COLO668 (cell line): ENCODE measurements at regions not wholly inside any gene's neighbourhood (a gene's known extent, or its start where the extent isn't known, plus 50 kb on each side); places are given as distances from the start of the nearest gene placed in this dataset.
"Not testable (repeated sequence)": the region's sequence is repeated elsewhere in the genome, so short reads cannot be mapped to it uniquely, and the experiment has no call there.

Experiments
- DNase-seq: peaks from one replicate; lab custom pipeline; 2025; ENCODE audit not compliant: unreplicated experiment; lab: John Stamatoyannopoulos, UW

DNA sequence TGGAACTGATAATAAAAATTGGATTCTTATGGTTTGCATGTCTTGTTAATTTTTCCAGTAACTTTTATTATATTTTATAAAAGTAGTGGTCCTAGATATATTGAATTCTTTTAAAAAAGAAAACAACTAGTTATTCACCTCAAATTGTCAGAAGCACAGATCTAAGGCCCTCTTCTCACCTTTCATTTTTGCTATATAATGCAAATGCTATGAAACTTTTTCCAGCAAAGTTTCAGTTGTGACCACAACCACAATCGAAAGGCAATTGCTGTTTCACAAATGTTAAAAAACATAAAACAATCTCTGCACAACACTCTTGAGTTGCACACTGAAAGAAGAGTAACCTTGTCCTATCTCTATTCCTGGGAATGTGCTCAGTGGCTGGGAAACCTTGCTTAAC lies 479.8 kb upstream of the FLRT2 start:
- DNase-seq: no peak

DNA sequence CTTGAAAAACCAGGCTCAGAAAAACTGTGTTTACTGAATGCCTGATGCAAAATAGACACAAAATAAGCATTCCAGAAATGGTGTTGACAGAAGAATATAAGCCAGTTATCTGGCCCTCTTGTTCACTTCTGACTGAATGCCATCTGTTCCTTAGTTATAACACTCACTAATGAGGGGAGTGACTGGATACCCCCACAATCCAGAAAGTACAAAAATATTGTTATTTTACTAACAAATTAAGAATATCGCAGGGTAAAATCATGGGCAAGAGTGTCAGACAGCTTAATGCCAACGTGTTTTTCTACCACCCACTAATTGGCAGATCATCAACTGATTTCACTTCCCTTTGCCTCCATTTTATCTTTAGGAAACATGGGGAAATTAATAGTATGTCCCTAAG lies 477.3 kb upstream of the FLRT2 start:
- no peak for DNase-seq

DNA sequence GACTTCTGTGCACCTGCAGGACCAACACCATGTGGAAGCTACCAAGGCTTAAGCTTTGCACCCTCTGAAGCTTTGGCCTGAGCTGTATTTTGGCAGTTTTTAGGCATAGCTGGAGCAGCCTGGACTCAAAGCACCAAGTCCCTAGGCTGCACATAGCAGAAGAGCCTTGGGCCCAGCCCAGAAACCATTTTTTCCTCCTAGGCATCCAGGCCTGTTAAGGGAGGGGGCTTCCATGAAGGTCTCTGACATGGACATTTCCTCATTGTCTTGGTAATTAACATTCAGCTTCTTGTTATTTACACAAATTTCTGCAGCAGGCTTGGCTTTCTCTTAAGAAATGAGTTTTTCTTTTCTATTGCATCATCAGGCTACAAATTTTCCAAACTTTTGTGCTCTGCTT lies 475.8 kb upstream of the FLRT2 start:
- DNase-seq: no peak

DNA sequence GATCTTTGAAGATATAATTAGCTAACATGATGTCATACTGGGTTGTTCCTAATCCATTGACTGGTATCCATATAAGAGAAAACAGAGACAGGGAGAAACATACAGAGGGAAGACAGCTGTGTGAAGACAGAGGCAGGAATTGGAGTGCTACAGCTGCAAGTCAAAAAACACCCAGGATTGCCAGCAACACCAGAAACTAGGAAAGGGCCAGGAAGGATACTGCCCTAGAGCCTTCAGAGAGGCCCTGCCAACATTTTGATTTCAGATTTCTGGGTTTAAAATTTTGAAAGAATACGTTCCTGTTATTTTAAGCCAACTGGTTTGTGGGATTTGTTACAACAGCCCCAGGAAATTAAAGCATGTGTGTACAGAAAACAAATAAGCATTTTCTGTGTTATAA lies 473.7 kb upstream of the FLRT2 start:
- DNase-seq: no peak

DNA sequence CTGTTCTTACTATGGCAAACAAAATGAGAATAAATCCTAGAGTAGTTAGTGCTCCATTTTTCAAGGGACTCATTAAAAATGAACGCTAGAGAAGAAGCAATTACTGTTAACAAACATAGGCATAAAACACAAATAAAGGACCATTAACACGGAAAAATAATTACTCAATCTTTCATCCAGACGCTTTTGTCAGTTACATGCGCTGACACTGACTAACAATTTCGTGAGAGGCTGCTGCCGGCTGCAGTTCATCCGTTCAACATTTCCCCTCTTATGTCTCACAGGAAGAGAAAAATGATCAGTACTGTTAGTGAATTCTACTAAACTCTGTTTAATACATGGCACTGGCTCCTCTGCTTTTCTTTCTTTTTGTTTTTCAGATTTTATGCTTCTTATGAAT lies 472.7 kb upstream of the FLRT2 start:
- DNase-seq: no peak

DNA sequence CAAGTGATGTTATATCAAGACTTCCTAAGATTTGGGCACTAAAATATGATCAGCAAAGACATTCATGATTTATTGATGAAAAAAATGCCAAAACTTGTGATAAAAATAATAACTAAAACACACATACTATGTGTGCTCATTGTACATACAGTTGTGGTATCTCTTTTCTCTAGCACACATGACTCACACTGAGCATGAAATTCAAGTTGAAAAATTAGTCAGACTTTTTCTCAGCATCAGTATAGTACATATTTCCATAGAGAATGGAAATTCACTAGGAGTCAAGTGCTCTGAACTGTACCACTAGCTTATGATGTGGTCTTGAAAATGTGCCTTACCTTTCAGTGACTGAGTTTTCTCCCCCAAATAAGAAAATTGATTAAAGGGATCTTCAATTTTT lies 471.8 kb upstream of the FLRT2 start:
- no peak for DNase-seq

DNA sequence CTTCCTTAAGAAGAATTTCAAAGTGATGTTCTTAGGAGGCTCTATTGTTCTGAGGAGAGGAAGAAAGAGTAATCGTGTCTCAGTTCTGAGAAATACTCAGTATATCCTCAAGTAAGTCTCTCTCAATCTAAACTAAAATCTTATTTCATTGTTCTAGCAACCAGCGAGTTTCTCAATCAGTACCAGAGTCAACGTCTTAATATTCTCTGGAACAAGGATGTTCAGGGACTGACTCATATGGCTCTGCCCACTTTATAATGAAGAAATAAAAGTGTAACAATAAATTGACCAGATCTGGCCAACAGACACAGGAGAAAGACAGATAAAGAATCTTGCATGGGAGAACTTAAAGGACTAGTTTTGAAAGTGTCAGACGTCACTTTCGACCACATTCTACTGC lies 469.8 kb upstream of the FLRT2 start:
- no peak for DNase-seq

DNA sequence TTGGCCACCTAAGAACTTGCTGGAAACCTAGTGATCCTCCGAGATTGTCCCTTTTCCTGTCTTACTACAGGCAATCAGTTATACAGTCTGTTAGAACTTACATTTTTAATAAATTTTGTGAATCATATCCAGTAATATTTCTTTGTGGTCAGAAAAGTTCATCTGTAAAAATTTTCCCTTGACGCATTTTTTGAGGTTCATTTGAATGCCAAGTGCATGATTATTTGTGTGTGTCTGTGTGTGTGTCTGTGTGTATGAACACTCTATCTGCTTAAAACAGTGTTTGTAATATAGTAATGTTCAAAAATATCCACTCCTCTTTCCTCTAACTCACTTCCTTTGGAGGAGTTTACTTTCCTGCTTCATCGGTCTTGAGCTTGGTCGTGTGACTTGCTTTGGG lies 468.7 kb upstream of the FLRT2 start:
- DNase-seq: no peak

DNA sequence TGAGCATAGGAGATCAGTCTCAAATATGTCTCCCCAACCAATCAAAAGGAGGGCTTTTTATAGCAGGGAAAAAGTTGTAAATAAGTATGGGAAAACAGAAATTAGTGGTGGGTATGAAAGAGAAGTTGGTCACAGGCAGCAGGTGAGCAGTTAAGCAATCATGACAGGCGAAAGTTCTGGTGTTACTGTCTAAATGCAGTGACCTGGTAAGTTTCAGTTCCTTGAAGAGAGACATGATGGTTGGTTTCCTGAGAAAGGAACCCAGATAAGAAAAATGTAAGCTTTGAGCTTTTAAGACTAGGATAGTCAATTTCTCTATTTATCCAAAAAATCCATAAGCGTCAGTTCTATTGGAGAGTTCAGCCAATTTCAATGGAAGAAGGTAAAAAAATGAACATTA lies 466.2 kb upstream of the FLRT2 start:
- no peak for DNase-seq

DNA sequence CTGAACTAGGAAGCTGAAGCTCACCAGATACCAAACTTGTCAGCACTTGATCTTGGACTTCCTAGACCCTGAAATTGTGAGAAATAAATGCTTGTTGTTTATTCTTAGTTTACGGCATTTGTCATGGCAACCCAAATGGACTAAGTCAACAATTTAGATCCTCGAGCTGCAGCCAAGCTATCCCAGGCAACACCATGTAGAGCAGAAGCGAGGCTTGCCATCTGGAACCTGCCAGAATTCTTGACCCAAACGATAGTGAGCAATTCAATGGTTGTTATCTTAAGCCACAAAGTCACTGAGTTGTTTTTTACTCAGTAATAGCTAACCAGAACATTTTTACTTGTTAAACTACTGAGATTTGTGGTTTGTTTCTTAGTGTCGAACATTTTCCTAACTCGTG lies 458.5 kb upstream of the FLRT2 start:
- no peak for DNase-seq

DNA sequence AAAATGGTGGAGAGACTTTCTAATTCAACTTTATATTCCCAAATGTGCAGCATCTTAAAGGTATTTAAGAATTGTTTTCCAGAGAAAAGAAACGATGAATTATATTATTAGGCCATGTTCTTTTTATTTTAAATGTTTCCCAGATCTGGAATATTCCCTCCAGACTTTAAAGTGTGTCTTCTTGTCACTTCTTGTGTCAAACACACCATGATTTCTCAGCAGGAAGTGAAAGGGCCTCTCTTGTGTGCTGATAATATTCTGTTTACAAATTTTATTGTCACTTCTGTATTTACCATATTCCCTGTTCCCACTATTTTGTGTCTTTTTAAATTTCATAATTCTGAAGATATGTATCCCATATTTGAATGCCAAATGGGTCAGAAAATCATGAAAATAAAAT lies 455.0 kb upstream of the FLRT2 start:
- no peak for DNase-seq

DNA sequence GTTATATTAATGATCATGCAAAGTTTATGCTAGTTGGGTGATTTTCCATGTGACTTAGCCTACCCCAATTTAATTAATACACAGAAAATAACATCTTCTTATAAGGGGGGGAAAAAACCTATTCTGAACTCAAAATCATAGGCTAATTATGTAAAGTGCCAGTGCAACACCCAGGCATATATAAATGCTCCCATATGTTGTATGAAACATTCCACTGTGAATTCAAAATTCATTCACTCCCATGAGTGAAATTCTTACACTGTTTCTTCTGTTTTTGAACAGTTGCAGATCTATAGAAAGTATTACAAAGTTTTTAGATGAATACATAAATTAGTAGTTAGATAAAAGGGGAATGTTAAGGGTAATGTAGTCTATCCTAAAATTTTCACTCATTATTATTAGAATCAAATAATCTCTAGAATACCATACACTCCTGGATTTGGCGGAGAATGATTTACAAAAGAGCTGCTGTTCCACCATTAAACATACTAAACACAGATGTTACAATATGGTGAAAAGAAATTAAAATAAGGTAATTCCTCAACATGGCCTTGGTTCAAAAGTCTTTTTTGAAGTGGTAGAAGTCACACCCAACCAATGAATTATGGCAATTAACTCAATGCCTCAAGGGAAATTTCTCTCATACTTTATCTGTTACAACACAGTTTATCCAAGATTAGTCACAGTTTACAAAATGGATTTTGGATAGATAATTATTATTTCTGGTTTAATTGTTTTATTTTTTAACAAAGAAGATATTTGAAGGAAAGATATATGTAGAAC lies 454.1 kb upstream of the FLRT2 start:
- no peak for DNase-seq

DNA sequence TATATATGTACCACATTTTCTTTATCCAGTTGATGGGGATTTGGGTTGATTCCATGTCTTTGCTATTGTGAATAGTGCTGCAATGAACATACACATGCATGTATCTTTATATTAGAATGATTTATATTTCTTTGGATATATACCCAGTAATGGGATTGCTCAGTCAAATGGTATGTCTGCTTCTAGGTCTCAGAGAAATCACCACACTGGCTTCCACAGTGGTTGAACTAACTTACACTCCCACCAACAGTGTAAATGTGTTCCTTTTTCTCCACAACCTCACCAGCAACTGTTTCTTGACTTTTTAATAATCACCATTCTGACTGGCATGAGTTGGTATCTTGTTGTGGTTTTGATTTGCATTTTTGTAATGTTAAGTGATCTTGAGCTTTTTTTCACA lies 452.2 kb upstream of the FLRT2 start:
- DNase-seq: not testable (repeated sequence)

DNA sequence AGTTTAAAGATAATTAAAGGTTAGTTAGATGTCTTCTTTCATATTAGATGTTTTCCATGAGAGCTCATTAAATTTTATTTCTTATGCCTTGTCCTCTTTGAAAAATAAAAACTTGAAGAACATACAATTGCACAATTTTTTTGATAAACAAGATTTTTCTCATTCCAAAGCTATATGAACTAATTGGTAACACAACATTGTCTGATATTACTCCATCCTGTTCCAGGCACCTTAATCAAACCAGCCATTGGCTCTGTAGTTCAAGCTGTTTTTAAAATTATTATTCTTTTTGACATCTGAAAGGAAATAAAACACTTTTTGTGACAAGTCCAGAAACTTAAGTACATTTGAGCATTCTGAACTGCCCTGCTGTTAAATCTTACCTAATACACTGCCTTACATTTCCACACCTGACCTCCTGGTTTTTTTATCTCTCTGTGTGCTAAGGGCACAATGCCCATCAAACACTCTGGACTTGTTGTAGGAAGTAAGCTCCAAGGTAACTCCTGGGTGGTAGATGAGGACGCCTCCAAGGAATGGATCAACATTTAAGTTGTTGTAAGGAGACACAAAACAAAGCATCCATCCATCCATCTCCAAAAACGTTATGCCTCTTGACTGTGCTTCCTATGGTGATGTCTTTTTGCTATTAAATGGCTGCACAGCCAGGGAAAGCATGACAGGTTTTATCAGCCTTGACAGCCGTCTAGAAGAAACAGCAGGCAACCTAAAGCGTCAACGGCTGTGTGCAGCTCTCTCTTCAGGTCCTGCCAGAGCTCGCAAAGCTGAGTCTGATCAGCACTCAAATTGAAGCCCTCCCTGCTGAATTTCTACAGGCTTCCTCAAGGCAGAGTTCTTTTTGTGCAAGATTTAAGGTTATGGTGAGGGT lies 449.9 kb upstream of the FLRT2 start:
- DNase-seq: no peak

DNA sequence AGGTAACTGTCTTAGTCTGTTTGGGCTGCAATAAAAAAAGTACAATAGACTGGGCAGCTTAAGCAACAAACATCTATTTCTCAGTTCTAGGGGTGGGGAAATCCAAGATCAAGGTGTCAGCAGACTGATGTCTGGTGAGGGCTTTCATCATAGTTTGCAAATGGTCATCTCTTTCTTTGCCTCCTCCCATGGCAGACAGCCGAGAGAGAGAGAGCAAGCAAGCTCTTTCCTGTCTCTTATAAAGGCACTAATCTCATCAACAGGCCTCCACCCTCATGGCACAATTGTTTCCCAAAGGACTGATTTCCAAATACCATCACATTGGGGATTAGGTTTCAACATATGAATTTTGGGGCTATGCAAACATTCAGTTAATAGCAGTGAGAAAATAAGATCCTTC lies 445.6 kb upstream of the FLRT2 start:
- DNase-seq: no peak

DNA sequence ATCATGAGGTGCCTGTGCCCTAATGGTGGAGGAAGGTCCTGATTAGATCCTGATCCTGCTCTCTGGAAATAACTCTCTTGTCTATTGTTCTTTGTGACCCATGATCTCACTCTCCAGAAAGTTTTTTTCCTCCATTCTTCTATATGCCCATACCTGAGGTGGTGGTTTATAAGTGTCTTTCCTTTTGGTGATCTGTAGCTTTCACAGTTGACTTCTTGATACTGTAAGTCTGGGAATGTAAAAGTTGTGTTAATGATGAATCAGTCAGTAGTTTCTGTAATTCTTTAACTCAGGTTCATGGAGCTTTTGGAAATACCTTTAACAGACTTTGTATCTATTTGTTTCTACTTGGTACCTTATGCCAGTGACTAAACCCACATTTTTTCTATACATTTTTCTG lies 444.0 kb upstream of the FLRT2 start:
- no peak for DNase-seq

DNA sequence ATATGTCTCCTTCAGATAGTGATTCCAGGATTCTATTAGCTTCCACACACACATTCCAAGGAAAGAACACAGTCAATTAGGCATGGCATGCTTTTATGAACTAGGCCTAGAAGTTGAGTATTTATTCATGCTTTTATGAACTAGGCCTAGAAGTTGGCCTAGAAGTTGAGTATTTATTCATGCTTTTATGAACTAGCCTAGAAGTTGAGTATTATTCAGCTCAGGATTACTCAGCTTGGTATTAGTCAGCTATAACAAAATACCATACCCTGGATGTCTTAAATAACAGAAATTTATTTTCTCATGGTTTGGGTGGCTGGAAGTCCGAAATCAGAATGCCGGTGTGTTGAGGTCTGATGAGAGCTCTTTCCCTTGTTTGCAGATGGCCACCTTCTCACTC lies 442.7 kb upstream of the FLRT2 start:
- no peak for DNase-seq

DNA sequence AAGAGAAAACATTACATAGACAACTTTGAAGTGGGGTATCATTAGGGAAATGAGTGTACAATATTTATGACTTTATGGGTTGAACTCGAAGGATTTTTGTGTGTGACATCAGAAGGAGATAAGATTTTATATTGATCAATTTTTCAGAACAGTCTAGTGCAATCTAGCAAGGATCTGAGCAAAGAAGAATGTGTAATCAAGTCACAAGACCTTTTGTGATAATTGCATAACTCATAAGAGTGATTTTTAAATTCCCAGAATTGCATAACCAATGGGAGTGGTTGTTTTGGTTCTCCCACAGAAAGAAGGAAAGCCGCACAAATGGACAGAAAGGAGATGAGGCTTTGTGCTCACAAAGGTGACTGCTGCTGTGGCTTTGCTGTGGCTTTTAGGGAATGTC lies 441.8 kb upstream of the FLRT2 start:
- no peak for DNase-seq

DNA sequence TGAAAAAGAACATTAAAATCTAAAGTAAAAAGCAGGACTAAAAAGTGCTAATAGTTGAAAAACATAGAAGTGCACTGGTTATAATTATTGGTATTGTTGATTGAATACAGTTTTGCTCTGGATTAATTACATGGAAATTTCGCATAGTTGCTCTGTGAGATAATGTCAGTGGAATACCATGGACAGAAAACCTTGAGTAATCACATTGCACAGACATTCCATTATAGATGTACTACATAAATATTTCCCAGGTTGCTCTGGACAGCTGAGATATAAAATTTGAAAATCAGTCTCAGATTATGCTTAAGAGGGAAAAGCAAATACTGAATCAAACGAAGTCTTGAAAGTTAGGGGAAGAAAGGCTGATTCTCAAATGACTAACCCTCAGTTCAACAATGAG lies 439.3 kb upstream of the FLRT2 start:
- DNase-seq: no peak

DNA sequence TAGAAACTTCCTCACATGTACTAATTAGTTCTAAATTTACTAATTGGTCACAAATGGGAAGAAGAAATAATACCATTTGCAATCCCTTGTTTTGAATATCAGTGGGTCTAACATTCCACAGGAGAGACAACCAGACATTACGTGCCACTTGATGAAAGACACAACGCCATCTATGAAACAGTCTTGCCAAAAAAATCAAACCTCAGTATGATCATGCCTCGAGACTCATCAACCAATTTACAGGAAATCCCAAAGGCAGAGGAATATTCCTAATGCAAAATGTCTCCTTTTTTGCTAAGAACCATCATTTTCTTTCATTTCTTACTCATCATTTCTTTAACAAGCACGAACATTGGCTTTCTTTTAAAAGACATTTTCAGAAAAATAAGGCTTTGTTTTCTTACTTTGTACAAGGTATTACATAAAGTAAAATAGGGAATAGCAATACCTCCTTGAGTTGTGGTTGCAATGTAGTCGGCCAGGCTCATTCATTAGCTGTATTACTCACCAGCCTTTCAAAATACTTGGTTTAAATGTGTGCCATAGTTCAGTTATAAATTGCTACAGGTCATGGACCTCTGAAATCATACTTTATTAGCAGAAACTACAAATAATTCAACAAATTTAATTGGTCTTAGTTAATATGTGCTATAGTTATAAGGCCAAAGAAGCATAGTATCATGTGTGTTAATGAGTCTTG lies 436.2 kb upstream of the FLRT2 start:
- DNase-seq: no peak

DNA sequence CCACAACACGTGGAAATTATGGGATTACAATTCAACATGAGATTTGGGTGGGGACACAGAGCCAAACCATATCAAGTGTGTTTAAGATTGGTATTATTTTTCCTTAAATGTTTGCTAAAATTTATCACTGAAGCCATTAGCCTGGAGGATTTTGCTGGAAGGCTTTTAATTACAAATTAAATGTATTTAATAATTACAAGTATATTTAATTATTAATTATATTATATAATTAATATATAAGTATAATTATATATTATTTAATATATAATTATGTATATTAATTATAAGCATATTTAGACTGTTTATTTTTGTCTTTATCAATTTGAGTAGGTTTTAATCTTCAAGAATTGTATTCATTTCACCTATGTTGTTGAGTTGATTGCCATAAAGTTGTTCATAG lies 427.4 kb upstream of the FLRT2 start:
- DNase-seq: no peak

DNA sequence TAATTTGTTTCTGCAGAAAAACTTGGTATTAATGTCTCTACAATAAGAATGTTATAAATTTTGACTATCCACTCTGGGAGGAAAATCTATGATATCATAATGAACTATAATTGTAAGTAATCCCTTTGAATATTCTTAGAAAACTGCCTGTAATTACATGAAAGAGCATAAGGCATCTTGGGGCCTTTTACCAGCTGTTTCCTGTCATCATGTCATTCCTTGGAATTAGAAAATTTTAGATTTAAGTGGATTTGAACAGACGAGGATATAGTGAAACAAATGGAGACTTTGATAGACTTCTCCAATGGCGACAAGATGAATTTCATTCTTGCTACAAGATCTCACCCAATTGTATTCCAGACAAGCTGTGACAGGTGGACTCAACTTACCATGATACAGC lies 423.4 kb upstream of the FLRT2 start:
- no peak for DNase-seq
